ENCODE measurements at regions not wholly inside any gene's neighbourhood (a gene's known extent, or its start where the extent isn't known, plus 50 kb on each side); places are given as distances from the start of the nearest gene placed in this dataset.

- TF ChIP-seq CTCF (IDR thresholded peaks at IDR 0.05; ENCODE audit: low read depth, low read length) (no peak), EZH2phosphoT487 (IDR thresholded peaks at IDR 0.05; ENCODE audit: low read depth) (no peak)
These were observed 108.5 kb downstream of the CAVIN4 start for GRCh38 chr9:100686420-100686819.

All from OCI-LY3 (cell line).